GDM1 (cell line): ENCODE measurements at regions not wholly inside any gene's neighbourhood (a gene's known extent, or its start where the extent isn't known, plus 50 kb on each side); places are given as distances from the start of the nearest gene placed in this dataset.

ENCODE experiments used
- DNase-seq: peaks from one replicate; lab custom pipeline; 2025; lab: John Stamatoyannopoulos, UW

DNA sequence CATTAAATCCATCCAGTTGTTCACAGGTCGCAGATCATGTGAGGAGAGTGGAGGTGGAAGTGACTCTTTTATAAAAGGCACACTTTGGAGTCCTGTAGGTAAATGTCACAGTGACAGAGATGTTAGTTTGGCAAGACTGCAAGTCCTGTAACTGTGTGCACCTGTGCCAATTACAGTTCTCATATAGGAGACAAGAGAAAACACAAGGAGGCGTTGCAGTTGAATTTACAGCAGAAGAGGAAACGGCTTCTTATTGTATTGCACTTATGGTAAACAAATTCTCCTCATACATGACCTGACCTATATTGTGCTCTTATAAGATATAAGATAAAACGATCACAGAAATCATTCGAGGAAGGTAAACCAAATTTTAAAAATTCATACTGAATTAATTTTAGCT is 732.8 kb upstream of the SLC10A2 start:
- DNase-seq, result no peak

DNA sequence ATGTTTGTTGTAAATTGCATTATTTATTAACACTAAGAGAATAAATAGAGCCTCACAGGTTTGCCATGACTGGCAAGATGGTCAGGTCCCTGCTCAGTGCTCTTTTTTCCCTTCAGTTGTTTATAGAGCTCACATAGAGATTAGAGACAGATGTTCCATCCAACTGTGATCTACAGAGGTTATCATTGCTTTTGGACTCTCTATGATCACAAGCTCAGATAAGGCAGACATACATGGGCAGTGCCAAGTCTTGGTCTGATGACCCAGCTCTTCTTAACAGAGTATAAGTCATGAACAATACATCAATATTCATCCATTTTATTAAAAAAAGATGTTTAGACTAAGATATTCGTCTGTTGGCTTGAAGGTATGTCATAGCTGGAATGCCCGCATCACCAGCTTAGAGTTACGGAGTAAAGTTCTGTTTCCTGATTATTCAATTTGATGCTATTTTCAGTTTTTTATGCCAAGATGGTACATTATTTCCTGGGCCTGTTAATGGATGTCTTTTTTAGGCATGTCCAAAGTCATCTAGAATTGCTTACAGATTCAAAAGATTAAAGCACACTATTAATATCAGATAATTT is 729.8 kb upstream of the SLC10A2 start:
- DNase-seq, result no peak

DNA sequence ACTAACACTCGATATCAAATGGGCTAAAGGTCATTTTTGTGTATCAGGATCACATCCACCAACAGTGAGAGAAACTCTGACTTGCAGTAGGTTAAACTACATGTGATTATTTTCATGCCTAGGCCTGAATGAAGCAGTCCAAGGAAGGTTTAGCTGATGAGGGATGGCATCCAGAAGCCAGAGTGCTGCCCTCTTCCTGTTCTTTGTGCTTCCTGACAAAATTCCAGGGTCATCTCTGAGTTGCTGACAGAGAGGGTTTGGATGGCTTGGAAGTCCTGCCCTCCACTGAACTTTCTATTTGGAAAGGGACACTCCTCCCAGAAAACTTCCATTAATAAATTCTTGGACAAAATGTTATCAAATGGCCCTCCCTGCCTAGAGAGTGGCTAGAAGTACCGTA is 728.3 kb upstream of the SLC10A2 start:
- DNase-seq, result no peak

DNA sequence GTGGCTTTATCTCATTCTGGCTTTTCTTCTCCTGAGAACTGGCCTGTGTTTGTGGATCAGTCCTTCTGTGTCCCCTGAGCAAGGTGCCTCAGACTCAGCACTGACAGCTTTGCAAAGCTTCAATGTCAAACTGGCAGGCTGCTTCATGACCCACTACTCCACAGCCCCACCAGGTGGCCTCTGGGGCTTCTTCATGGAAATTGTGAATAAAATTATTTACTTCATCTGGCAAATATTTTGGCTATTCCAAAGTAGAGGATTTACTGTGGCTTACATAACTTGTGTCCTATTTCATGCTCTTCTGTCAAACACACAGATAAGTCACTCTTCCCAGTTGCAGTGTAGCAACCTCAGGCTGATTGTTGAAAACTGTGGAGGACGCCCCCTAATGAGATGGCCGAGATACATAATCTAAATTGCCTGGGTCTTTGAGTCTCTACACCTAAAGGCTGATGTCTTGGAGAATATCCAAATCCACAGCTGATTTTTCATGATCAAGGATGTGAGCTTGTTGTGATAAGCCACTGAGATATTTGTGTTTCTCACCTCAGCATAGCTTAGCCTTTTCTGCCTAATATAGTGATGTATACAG is 721.9 kb upstream of the SLC10A2 start:
- DNase-seq, result no peak

DNA sequence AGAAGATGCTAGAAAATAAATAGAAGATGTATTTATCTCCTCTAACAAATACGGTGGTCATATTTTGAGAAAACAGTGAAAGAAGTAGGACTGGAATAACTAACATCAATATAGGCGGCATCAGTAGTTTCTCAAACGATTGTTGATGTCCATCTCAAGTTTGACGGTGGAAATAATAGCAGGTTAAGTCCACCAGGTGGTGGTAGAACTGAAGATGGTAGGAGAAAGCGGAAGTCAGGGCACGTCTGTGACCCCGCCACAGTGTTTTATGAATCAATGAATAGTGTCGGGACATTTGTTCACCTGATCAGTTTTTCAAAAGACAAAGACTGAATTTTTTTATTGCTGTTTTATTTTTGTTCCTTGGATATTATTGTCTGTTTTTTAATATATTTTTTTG is 706.4 kb upstream of the SLC10A2 start:
- DNase-seq, result no peak

DNA sequence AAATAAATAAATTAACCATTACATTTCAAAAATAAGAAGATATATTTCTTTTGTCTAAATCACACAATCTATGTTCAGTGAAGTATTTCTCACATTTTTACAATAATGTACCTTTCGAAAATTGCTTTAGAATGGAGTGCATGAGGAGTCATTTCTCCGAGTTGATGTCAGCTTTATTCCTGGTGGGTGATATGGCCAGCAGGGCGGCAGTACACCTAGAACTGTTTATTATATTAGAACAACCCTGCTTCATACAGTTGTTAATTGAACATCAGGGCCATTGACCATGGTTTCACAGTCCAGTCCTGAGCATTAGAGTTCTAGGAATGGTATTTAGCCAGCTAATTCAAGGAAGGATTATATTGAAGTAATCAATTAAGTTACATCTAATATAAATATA is 696.3 kb upstream of the SLC10A2 start:
- DNase-seq, result no peak

DNA sequence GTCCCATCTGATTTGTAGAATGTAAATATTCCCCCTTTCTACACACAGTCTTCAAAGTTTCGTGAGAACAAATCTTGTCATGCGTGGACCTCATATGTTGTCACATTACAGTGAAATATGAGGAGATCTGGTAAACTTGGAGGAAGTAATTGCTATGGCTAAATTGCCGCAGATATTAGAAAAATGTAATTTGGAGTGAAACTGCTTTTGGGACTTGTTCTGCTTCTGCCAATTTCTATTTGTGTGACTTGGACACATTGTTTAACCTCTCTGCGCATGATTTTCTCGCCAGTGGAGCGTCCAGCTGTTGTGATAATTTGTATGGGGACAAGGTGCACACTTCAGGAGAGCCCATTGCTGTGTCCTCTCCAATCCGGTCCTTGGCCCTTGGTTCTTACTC is 693.1 kb upstream of the SLC10A2 start:
- DNase-seq, result no peak

DNA sequence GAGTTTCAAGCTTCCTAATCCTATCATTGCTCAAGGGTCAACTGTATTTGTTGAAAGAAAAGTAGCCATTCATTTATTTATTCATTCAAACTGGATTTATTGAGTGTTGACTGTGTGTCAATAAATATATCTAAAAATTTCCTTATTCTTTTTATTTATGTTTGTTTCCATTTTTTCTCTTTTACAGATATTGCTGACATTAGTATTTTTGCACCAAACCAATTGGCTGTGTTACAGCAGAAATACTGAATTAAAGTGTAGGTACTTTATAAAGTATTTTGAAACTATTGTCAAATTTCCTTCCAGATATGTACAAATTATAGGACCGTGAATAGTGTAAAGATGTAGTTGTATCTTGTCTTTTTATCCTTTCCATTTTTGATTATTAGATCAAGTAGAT is 692.0 kb upstream of the SLC10A2 start:
- no peak for DNase-seq

DNA sequence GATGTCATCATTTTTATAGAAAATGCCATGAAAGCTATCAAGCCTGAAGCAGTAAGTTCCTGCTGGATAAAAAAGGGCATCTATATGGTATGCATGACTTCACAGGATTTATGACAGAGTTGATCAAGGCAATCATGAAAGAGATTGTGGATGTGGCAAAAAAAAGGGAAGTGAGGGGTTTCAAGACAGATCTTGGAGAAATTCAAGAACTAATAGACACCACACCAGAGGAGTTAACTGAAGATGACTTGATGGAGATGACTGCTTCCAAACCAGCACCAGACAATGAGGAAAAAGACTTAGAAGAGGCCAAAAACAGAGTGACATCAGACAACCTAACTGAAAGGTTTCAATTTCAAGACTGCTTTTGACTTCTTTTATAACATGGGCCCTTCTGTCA is 691.1 kb upstream of the SLC10A2 start:
- DNase-seq, result no peak

DNA sequence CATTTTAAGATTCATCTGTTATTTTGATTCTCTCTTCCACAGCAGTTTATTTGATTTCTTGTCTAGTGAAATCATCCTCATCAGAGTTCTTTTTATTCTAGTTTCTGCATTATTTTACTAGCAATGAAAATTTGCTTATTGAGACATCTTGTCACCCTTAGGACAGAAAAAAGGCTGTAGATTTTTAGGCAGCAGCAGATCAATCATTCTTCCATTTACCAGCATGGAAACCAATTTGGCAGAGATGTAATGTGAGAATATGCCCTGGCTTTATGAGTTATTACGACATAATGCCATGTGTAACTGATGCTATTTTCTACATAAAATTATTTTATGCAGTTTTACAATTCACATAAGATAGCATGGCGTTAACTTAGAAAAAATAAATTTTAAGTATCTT is 688.6 kb upstream of the SLC10A2 start:
- no peak for DNase-seq

DNA sequence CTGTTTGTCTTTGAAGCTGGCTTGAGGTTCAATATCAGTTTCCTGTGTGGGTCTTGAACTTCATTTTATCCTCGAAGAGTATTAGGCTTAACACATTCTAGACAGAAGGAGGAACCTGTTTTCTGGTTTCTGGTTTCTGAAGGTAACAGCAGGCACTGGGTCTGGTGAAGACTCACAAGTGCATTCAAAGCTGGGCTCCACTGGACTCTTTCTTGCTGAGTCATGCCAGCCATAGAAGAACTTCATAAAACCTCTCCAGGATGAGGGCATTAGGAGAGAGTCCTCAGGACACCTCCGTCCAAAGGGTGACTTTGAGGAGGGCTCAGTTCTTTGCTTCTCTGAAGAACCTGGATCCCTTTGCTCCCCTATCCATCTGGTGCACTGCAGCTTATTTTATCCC is 668.6 kb upstream of the SLC10A2 start:
- no peak for DNase-seq

DNA sequence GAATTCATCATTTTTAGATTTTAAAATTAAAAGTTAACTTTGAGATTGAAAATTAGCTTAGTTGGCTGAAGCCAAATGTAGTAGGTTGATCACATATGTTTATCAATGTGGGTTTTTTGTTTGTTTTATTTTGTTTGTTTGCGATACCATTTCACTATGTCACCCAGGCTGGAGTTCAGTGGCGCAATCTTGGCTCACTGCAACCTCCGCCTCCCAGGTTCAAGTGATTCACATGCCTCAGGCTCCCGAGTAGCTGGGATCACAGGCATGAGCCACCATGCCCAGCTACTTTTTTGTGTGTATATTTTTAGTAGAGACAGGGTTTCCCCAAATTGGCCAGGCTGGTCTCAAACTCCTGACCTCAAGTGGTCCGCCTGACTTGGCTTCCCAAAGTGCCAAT is 665.7 kb upstream of the SLC10A2 start:
- no peak for DNase-seq

DNA sequence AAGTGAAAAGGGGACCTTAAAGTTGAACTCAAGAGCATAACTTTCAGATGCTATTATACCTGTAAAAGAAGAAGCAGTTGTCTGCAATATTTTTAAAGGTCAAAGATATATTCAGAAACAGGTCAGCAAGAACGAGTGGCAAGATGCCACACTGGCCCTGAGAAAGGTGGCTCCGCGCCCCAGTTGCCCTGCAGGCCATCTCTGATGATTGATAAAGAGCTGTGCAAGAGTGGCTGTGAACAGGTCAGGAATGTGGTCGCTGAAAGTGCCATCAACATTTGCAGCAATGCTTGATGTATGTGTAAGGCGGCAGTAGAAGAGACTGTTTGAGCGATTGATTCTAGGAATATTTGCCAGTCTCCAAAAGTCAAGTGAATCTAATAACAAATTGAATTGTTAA is 664.2 kb upstream of the SLC10A2 start:
- no peak for DNase-seq

DNA sequence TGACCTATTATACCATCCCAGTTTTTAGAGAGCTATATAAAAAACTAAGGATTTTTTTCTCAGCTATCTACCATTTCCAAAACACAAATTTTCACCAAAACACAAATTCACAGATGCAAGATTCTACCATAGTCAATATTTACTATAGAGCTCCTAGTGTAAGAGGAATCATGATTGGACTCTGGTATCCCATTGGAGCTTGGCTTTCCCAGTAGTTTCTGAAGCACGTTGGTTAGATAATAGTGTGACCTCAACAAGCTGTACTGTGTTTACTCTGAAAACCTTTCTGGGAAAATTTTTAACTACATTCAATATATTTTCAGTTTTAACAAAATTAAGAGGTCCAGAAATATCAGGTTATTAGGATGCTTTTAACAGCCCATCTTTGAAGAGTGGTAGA is 660.6 kb upstream of the SLC10A2 start:
- DNase-seq, result no peak

DNA sequence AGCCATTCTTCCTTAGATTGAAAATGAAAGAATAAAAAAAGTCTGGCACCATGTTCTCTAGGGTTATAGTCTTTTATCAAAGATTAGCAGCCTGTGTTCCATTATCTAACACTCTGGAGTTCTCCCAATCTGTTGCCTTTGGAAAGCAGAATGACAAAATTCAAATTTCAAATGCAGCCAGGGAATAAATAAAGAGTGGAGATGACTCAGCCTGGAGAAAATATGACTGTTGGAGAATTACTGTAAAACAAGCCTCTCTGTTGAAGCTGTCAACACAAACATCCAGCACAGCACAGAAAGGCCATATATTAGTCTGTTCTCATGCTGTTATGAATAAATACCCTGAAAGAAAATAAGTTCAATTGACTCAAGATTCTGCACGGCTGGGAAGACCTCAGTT is 650.5 kb upstream of the SLC10A2 start:
- no peak for DNase-seq

DNA sequence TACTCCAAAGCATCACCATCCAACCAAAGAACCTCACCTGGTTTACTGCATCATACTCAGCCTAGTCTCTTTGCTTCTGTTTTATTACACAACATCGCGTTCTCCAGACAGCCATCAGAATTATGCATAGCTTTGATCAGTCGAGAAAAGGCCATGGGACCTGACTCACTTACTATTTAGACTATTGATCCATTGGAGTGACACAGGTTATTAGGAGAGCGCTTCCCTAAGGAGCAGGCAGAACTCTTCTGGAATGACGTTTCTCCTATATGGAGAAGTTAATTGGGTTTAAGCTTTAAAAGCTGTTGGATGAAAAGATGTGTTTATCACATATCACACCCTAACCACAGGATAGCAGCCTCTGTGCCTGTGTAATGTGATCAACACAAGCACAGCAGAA is 649.1 kb upstream of the SLC10A2 start:
- DNase-seq, result no peak

DNA sequence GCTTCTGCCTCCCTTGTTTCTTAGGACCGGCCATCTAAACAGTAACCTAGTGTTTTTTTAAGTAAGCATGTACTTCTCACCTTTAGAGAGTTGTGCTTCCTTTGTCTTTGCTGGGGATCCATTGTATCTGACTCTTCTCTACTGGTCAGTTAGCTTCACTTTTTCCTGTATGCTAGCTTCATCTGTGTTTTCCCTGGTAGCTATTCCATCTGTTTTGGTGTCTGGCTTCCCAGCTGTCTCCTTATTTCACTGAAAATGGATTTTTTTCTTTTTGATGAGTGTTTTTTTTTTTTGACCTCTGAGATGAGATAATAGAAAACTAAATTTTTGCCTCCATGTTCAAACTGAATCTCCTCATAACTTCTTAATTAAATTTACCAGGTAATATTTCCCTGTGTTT is 637.0 kb upstream of the SLC10A2 start:
- no peak for DNase-seq

DNA sequence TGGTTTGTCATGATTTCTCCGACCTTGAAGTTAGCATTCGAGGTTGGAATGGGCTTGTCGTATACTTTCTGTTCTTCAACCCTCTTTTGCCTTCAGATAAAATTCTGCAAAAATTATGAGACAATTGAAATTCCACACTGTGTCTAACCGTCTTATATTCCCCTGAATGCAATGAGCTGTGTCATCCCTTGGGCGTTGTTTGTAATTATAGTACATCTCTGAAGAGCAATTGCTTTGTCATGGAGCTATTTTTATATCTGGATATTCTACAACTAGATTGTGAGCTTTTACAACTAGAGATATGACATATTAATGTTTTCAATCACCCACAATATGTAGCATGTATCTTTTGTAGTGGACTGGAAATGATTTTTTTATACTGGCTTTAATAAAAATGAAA is 631.8 kb upstream of the SLC10A2 start:
- no peak for DNase-seq

DNA sequence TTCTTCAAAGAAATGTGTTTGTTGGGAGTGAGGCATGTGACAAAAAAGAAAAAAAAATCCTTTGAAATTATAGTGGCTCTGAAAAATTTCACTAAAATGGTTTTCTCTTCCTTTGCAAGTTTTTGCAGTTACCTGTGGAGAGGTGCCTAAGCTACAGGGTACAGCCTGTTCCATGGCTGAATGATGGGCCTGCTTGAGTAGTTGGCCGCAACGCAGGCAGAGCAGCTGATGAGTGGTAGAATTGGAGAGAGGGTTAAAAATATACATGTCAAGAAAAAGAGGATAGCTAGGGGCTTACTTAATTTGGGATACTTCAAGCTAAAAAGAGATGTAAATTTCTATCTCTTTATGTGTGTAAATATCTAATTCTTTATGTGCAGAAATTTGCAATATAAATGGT is 629.1 kb upstream of the SLC10A2 start:
- no peak for DNase-seq

DNA sequence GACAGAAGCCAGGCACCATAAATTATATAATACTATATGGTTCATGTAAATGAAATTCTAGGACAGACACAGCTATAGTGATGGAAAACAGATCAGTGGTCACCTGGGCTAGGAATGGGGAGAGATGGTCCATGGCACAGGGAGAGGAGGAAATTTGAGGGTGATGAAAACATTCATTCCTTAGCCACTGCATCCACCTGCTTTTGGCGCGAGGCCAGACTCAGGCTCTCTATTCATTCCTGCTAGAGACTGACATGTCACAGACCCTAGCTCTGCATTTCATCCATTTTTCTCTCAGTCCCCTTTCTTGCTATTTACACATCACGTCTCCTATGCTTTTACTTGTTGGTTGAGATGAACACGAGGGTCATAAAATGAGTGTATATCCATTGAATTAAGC is 628.3 kb upstream of the SLC10A2 start:
- no peak for DNase-seq

DNA sequence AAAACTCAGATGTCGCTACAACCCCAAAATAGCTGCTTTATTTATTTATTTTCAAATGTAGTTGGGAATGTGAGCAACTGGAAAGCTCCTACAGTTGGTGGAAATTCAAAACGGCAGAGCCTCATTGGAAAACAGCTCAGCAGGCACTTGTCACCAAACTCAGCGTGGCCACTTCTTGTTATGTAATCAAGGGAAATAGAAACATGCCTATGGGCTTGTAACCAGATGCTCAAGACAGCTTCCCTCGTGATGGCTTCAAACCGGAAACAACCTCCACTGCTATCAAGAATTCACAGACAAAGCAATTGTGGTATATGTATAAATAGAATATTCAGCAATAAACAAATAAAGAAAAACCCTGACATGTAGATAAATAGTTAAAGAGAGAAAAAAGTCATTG is 627.8 kb upstream of the SLC10A2 start:
- no peak for DNase-seq

DNA sequence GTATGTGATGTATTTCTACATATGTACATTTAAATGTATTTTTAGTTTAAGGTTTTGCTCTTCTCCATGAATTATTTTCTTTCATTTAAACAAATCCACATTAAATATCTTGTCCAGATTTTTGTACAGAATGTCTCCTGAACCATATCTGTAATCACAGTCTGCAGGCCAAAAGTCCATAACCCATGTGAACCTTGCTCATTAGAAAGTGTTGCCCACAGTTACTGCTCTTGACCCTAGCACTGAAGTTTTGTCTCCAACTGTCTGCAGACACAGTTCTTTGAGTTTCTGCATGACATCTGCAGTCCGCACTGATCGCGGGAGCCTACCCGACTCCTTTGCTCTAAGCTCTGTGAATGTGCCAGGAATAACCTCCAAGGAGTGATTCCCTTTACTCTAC is 626.2 kb upstream of the SLC10A2 start:
- no peak for DNase-seq

DNA sequence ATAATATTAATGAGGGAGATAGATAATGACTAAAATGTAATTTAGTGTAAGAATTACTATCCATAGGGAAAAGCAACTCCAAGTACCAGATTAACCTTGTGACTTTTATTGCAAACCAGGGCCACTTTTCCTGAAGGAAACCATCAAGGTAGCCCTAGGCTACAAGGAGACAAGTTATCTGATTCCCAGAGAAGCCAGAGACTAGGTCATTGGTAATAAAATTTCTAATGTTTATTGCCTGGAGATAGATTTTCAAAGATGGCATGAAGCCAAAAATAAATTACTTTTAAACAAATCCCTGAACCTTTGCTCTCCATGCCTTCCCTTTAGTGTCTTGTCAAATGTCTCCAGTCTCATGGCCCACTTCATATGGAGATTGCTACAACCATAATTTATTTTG is 610.1 kb upstream of the SLC10A2 start:
- DNase-seq, result no peak

DNA sequence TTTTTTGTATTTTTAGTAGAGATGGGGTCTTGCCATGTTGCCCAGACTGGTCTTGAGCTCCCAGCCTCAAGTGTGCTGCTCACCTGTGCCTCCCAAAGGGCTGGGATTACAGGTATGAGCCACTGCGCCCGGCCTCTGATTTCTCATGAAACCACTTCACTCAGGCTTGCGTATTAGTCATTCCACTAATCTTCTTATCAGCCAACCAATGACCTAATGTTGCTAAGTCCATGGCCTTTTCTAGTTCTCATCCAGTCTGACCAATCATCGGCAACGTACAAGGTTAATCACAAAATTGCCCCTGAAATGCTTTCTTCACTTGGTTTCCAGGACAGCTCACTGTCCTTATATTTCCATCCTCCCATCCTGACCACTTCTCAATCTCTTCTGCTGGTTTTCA is 605.3 kb upstream of the SLC10A2 start:
- DNase-seq, result no peak

DNA sequence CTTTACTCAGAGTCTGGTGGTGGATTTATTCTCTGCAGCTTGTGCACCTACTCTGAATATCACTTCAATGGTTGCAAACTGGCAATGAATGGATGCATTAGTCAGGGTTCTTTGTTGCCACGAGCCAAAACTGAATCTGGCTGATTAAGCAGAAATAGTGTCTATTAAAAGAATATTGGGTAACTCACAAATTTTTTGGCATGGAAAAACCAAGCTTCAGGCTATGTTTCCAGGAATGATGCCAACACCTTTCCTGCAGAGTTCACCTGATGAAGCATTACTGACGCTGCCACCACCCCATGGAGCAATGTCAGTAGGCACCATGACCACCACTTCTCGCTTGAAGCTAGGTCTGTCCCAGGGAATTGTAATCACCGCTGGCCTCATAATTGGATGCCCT is 597.8 kb upstream of the SLC10A2 start:
- no peak for DNase-seq
